PC-3 (cell line): ENCODE measurements at regions not wholly inside any gene's neighbourhood (a gene's known extent, or its start where the extent isn't known, plus 50 kb on each side); places are given as distances from the start of the nearest gene placed in this dataset.

ENCODE experiments used
- CTCF ChIP-seq: fragments of 300-600 bp; sonication (generic); conservative IDR thresholded peaks from 2 replicates; pipeline ENCODE4 v1.5.1; 2017; ENCODE audit warnings: antibody characterized with exemption, low read depth, mild to moderate bottlenecking, low read length
- EZH2 ChIP-seq: fragments of 300-600 bp; sonication (generic); IDR thresholded peaks from one replicate; pipeline ENCODE4 v1.6.1; 2017; ENCODE audit warnings: antibody characterized with exemption, mild to moderate bottlenecking, low read length; ENCODE audit not compliant: unreplicated experiment
- EZH2phosphoT487 ChIP-seq: fragments of 300-600 bp; sonication (generic); IDR thresholded peaks from 2 replicates; pipeline ENCODE4 v1.6.1; 2018; ENCODE audit warnings: mild to moderate bottlenecking, antibody characterized with exemption, low read length, borderline replicate concordance

GRCh38 chr4:165689159-165689558 lies 183.9 kb upstream of the TLL1 start:
- no peak for TF ChIP-seq CTCF
- no peak for TF ChIP-seq EZH2
- TF ChIP-seq EZH2phosphoT487 = no peak
